ENCODE measurements at regions not wholly inside any gene's neighbourhood (a gene's known extent, or its start where the extent isn't known, plus 50 kb on each side); places are given as distances from the start of the nearest gene placed in this dataset.

DNA sequence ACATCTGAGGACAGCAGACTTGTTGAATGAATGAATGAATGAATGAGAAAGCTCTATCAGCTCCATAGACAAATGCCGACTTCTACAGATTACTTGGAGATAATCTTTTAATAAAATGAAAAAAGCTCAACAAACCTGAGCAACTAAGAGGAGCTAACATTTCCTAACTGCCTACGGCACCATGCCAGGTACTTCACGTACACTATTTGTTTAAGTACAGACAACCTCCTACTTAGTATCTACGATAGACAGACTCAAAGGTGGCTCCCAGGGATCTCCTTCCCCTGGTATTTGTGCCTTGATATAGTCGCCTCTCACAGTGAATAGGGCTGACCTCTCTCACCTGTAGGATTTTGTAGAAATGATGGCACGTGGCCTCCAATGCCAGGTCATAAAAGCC is 412.2 kb upstream of the FAT1 start:
- TF ChIP-seq, protein P1, sequence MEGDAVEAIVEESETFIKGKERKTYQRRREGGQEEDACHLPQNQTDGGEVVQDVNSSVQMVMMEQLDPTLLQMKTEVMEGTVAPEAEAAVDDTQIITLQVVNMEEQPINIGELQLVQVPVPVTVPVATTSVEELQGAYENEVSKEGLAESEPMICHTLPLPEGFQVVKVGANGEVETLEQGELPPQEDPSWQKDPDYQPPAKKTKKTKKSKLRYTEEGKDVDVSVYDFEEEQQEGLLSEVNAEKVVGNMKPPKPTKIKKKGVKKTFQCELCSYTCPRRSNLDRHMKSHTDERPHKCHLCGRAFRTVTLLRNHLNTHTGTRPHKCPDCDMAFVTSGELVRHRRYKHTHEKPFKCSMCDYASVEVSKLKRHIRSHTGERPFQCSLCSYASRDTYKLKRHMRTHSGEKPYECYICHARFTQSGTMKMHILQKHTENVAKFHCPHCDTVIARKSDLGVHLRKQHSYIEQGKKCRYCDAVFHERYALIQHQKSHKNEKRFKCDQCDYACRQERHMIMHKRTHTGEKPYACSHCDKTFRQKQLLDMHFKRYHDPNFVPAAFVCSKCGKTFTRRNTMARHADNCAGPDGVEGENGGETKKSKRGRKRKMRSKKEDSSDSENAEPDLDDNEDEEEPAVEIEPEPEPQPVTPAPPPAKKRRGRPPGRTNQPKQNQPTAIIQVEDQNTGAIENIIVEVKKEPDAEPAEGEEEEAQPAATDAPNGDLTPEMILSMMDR (conservative IDR thresholded peaks at IDR 0.05; ENCODE audit: low read depth, low read length) = no peak
- DNase-seq (ENCODE audit: low read depth) = no peak
- H3K4me3 ChIP-seq (ENCODE audit: low read depth, low read length) = no peak overlapping the region

DNA sequence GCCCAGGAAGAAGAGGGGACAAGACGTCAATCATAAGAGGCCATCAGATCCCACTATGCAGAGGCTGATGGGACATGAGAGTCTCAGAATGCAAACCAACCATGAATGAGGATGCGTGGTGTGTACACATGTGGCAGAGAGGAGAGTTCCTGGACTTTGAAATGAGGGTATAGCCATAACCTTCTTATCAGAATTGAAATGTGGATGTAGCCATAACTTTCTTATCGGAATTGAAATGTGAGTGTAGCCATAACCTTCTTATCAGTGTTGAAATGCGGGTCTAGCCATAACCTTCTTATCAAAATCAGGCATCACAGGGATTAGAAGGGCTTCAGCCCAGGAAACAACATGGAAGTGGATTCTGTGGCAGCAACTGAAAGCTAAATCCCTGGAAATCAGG is 415.5 kb upstream of the FAT1 start:
- TF ChIP-seq, protein P1 (conservative IDR thresholded peaks at IDR 0.05; ENCODE audit: low read depth, low read length) = no peak
- DNase-seq (ENCODE audit: low read depth) = no peak
- H3K4me3 ChIP-seq (ENCODE audit: low read depth, low read length) = no peak overlapping the region

DNA sequence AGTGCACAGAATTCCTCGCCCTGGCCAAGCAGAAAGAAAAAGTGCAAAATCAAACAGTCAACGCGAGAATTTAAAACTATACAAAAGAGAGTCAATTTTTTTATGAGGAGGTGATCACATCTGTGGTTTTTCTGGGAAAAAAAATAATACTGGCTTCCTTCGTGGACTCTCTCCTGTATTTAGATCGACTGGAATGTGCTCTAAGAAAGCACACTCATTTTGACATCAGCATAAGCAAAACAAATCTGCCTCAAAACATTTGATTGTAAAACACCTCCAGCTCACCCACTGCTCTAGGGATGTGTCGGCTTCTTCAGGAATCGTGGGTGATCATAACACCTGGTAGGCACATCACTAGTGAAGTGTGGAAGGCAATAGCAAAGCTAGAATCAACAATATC is 417.4 kb upstream of the FAT1 start:
- no peak for DNase-seq (ENCODE audit: low read depth)
- no peak overlapping the region for H3K4me3 ChIP-seq (ENCODE audit: low read depth, low read length)

DNA sequence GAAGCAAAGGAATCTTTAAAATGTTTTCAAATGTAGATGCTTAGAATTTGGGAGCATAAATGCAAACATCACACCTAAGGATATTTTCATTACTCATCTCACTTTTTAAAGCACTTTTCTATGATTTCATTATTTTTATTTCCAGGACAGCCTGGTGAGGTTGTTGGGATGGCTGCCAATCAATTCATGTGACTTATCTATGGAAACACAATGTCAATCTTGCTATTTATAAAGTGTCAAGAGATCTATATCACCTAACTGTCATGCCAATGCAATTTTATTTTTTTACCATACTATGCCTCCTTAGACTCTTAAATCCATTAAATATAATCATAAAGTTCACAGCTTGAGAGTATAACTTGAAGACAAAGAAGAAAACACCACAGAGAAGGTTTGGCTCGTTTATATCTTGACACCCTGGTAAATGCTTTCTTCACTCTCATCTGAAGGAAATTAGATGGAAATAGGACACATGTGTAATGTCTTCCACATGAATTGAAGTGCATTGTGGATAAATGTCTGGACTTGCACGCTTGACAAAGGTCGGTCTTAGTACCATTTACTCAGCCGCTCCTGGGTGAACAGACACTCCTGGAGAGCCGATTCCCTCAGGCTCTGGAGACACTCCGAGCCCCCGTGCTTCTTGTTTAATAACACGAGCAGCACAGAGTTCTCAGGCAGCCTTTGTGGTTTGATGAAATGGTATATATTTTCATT is 425.7 kb upstream of the FAT1 start:
- H3K4me3 ChIP-seq (ENCODE audit: low read depth, low read length) = no peak overlapping the region
- DNase-seq (ENCODE audit: low read depth) = no peak
- TF ChIP-seq, protein P1 (conservative IDR thresholded peaks at IDR 0.05; ENCODE audit: low read depth, low read length) = no peak

More for the DNA sequence above, 417.4 kb upstream of the FAT1 start:
- TF ChIP-seq, protein P1 (conservative IDR thresholded peaks at IDR 0.05; ENCODE audit: low read depth, low read length) = no peak

DNA sequence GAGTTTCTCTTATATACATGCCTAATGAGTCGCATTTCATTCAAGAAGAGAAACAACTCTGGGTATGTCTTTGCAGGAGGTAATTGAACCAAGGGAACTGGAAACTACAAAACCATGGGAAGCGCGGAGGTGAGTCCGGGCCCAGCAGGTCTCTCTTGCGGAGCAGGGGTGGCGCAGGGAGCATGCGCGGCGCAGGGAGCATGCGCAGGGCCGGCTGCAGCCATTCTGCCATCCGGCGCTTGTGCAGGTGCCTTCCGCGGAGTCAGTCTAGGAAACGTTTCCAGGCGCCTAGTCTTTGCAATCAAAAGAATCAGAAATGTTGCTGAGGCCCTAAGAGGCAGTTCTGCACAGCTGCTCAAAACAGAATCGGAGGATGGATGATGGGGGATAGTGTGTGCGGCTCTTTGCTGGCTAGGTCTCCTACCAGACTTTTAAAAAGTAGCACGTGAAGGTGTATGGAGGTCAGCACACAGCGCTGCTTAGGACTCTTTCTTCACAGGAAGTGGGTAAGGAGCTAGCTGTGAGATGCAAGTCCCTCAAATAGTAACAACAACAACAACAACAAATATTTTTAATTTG is 433.8 kb upstream of the FAT1 start:
- H3K4me3 ChIP-seq (ENCODE audit: low read depth, low read length) = no peak overlapping the region
- TF ChIP-seq, protein P1 (conservative IDR thresholded peaks at IDR 0.05; ENCODE audit: low read depth, low read length) = no peak
- no peak for DNase-seq (ENCODE audit: low read depth)

DNA sequence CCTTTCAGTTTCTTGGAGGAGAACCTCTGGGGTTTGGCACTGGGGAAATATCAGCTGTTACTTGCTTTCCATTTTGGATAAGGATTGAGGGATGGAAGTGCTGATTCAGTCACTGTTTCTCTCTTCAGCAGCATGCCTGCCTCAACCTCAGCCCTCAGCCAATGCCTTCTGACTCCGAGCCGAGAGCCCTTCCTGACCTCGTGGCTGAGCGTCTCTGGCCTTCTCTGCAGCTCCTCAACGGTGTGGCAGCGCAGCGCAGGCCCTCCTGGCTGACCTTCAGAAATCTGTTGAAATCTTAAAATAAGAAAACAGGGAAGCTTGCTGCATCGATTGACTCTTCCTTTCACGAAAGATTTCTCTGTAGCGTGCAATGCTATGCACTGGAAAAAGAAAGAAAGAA is 434.3 kb upstream of the FAT1 start:
- TF ChIP-seq, protein P1 (conservative IDR thresholded peaks at IDR 0.05; ENCODE audit: low read depth, low read length) = no peak

DNA sequence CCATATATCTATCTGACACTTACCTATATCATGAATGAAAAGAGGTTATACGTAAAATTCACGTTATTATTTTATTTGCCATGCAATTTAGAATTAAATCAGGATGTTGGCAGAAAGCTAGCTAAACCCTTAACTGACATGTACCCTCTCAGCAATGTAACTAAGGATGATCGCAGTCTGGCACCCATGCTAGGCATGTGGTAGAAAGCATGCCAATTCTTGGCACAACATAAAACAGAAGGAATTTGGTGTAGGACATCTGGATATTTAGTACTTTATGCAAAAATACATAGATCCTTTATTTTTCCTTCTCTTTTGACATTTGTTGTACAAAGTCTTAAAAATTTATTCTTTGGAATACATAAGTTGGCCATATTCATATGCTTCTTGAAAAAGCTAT is 436.8 kb upstream of the FAT1 start:
- TF ChIP-seq, protein P1 (conservative IDR thresholded peaks at IDR 0.05; ENCODE audit: low read depth, low read length) = no peak
- DNase-seq (ENCODE audit: low read depth) = no peak
- H3K4me3 ChIP-seq (ENCODE audit: low read depth, low read length) = no peak overlapping the region

More for the DNA sequence above, 434.3 kb upstream of the FAT1 start:
- DNase-seq (ENCODE audit: low read depth) = no peak
- H3K4me3 ChIP-seq (ENCODE audit: low read depth, low read length) = no peak overlapping the region
